Lung (tissue), 11 donors: ENCODE measurements at regions not wholly inside any gene's neighbourhood (a gene's known extent, or its start where the extent isn't known, plus 50 kb on each side); places are given as distances from the start of the nearest gene placed in this dataset.

Experiments
- ATAC-seq: fragments of 200-7000 bp; cut with Tn5 transposase; one replicate; pipeline ENCODE4 v1.9.1; 2020; ENCODE audit warnings: moderate number of reproducible peaks; ENCODE audit not compliant: insufficient read depth, low FRiP score
- DNase-seq, 3 donors: peaks; one replicate each; pipeline ENCODE4 v3.0.0-alpha.2; 2013 to 2017
- H3K27ac ChIP-seq, 2 donors: one replicate each; pipeline ENCODE4 v1.5.1; 2013; ENCODE audit warnings: mild to moderate bottlenecking in 2 of 2, moderate library complexity in 2 of 2, control low read depth in 1 of 2, inconsistent platforms in 1 of 2, low read depth in 1 of 2, low read length in 1 of 2
- H3K27me3 ChIP-seq, 3 donors: one replicate each; pipeline ENCODE4 v1.5.1; 2013; ENCODE audit warnings: low read length in 2 of 3; ENCODE audit not compliant: control insufficient read depth in 3 of 3, insufficient read depth in 3 of 3
- H3K36me3 ChIP-seq, 4 donors: one replicate each; pipeline ENCODE4 v1.5.1; 2013; ENCODE audit warnings: low read length in 4 of 4, mild to moderate bottlenecking in 1 of 4, moderate library complexity in 1 of 4; ENCODE audit not compliant: control insufficient read depth in 4 of 4, insufficient read depth in 4 of 4
- H3K4me1 ChIP-seq, 5 donors: one replicate each; pipeline ENCODE4 v1.5.1; 2013; ENCODE audit warnings: low read length in 5 of 5, mild to moderate bottlenecking in 2 of 5, moderate library complexity in 1 of 5; ENCODE audit not compliant: control insufficient read depth in 5 of 5, insufficient read depth in 5 of 5
- H3K4me3 ChIP-seq: one replicate; pipeline ENCODE4 v1.5.1; 2013; ENCODE audit warnings: mild to moderate bottlenecking, control low read depth, moderate library complexity
- H3K9ac ChIP-seq, 2 donors: one replicate each; pipeline ENCODE4 v1.5.1; 2013; ENCODE audit warnings: low read length in 2 of 2, control low read depth in 1 of 2; ENCODE audit not compliant: insufficient read depth in 1 of 2
- H3K9me3 ChIP-seq, 4 donors: one replicate each; pipeline ENCODE4 v1.5.1; 2013; ENCODE audit warnings: low read length in 3 of 4, mild to moderate bottlenecking in 1 of 4, moderate library complexity in 1 of 4; ENCODE audit not compliant: control insufficient read depth in 4 of 4, insufficient read depth in 3 of 4
- WGBS, 2 donors: extraction: QIAGEN DNeasy Blood & Tissue Kit; methylation state at CpG; one replicate each; pipeline ENCODE4 v1.1.7; 2013; 5-methylcytosine and 5-hydroxymethylcytosine counted together
- TF ChIP-seq, protein P1 (sequence below): IDR thresholded peaks from 2 replicates; pipeline ENCODE4 v1.5.1; 2012; ENCODE audit warnings: mild to moderate bottlenecking; ENCODE audit errors: control extremely low read depth, extremely low read depth
- donor health status: control.
- donor health status: control.
- donor health status: Bipolar disorder and iron deficiency.
- donor health status: healthy.
- donor health status: DM: yes; HTN: yes; CAD: no.

DNA sequence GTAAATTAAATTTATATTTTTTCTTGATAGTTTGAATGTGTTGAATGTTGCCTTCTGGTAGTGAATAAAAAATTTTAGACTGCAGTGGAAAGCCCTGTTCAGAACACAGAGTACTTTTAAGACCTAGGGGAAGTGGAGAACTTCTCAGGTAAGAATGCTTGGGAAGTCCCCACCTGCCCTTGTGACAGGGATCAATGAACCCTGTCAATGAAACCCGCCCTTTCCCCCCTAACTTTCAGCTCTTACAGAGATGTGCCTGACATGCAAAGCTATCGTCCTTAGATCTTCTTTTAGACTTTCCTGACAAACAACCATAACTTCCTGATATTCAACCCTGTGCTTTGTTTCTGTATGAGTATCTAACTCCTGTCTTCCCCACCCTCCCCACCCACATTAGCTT lies 562.7 kb downstream of the TLE4 start:
- H3K9ac ChIP-seq: no peak overlapping the region
- no peak for ATAC-seq
- no peaks in the 10 kb centered on the region for H3K9me3 ChIP-seq
- TF ChIP-seq, protein P1, sequence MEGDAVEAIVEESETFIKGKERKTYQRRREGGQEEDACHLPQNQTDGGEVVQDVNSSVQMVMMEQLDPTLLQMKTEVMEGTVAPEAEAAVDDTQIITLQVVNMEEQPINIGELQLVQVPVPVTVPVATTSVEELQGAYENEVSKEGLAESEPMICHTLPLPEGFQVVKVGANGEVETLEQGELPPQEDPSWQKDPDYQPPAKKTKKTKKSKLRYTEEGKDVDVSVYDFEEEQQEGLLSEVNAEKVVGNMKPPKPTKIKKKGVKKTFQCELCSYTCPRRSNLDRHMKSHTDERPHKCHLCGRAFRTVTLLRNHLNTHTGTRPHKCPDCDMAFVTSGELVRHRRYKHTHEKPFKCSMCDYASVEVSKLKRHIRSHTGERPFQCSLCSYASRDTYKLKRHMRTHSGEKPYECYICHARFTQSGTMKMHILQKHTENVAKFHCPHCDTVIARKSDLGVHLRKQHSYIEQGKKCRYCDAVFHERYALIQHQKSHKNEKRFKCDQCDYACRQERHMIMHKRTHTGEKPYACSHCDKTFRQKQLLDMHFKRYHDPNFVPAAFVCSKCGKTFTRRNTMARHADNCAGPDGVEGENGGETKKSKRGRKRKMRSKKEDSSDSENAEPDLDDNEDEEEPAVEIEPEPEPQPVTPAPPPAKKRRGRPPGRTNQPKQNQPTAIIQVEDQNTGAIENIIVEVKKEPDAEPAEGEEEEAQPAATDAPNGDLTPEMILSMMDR: no peak
- DNase-seq: no peak
- H3K4me3 ChIP-seq: no peak overlapping the region
- H3K27ac ChIP-seq: no peak overlapping the region
- peaks cover 0 to 3% (median 0%) of the 10 kb centered on the region in 3 donors for H3K27me3 ChIP-seq
- no peaks in the 10 kb centered on the region for H3K36me3 ChIP-seq
- H3K4me1 ChIP-seq: no peaks in the 10 kb centered on the region
- WGBS, 2 donors: 66 to 74% methylated on average over 2 of the region's 2 CpGs

DNA sequence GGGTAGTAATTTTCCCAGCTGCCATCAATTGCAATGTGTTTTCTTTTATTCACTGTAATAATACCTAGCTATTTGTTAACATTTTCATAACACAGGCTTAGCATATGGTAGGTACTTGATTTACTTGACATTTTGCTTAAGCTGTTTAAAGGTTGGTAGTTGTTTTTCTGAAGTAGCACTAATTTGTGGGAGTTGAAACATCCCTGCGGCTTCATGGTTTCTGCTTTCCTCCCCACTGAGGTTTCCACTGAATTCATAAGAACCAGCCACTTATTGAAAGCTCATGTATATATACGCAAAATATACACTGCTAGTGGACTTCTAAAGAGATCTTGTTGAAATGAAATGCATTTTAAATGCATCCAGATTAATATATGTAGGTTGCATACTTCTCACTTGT lies 559.9 kb downstream of the TLE4 start:
- H3K36me3 ChIP-seq: no peaks in the 10 kb centered on the region
- no peak overlapping the region for H3K9ac ChIP-seq
- no peak overlapping the region for H3K4me3 ChIP-seq
- peaks cover 0 to 3% (median 0%) of the 10 kb centered on the region in 3 donors for H3K27me3 ChIP-seq
- TF ChIP-seq, protein P1: no peak
- DNase-seq: no peak
- WGBS, 2 donors: 91 to 94% methylated on average over 2 of the region's 2 CpGs
- H3K27ac ChIP-seq: no peak overlapping the region
- no peaks in the 10 kb centered on the region for H3K9me3 ChIP-seq
- ATAC-seq: no peak
- H3K4me1 ChIP-seq: no peaks in the 10 kb centered on the region

DNA sequence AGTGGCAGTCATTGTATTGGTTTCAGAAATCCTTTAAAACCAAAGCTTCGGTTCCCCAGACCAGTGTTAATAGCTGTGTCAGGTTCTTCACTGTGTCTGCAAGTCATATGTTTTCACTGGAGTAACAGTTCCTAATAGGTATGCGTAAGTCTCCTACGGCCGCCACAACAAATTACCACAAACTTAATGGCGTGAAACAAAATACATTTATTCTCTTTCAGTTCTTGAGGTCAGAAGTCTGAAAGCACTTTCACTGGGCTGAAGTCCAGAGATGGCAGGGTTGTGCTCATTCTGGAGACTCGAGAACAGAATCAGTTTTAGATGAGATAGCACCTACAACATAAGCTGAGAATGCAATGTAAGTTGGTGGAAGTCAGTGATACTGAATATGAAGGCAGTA lies 556.2 kb downstream of the TLE4 start:
- WGBS, 2 donors: 90 to 92% methylated on average over 6 of the region's 6 CpGs

More for the DNA sequence above, 556.2 kb downstream of the TLE4 start:
- TF ChIP-seq, protein P1: no peak
- H3K27me3 ChIP-seq: no peaks in the 10 kb centered on the region
- no peak overlapping the region for H3K9ac ChIP-seq
- H3K4me3 ChIP-seq: no peak overlapping the region
- H3K4me1 ChIP-seq: no peaks in the 10 kb centered on the region
- no peak overlapping the region for H3K27ac ChIP-seq
- H3K36me3 ChIP-seq: no peaks in the 10 kb centered on the region
- DNase-seq (no peak), ATAC-seq (no peak)
- H3K9me3 ChIP-seq: peaks cover 0 to 3% (median 0%) of the 10 kb centered on the region in 4 donors
